ENCODE measurements at regions not wholly inside any gene's neighbourhood (a gene's known extent, or its start where the extent isn't known, plus 50 kb on each side); places are given as distances from the start of the nearest gene placed in this dataset.

DNA sequence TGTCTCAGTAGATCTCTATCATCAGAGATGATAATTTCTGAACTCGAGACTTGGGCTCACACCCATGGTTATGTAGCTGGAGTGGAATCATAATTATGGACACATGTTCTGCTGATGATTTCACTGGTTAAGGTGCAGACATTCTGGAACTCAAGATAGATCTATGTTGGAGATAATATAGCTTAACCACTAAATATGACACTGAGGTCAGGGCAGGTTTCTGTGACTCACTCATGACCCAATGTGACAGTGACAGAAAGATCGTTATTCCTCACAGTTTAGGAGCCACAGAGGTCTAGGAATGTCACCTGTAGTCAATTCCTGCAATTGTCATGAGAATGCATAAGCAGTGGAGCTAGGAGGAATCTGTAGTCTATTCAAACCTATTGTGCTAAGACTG, 828.6 kb downstream of the TRIB2 start:
- ATAC-seq (no peak), DNase-seq (no peak)
- Mint-ChIP-seq H3K27ac (no peak overlapping the region), H3K4me3 (no peak overlapping the region), H3K27me3 (ENCODE audit: low read depth) (no peaks in the 10 kb centered on the region), H3K9me3 (ENCODE audit: insufficient read depth) (no peaks in the 10 kb centered on the region), H3K36me3 (ENCODE audit: low read depth) (no peaks in the 10 kb centered on the region), H3K4me1 (ENCODE audit: low read depth) (no peaks in the 10 kb centered on the region)
- ChIA-PET POLR2A (no interaction called here), CTCF (no interaction called here)

DNA sequence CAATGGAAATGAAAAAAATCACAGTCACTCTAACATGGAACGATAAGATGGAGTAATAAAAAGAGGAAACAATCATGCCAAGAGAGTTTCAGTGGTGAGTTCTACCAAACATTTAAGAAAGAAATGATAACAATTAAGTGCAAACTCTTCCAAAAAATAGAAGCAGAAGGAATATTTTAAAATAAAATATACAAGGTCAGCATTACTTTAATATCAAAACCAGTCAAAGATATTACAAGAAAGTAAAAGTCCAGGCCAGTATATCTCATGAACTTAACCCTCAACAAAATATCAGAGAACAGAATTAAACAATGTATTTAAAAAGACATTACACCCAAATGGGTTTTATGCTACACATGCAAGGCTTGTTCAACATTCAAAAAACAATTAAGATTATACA, 829.4 kb downstream of the TRIB2 start:
- Mint-ChIP-seq H3K4me3 (no peak overlapping the region), H3K27ac (no peak overlapping the region), H3K36me3 (ENCODE audit: low read depth) (no peaks in the 10 kb centered on the region), H3K9me3 (ENCODE audit: insufficient read depth) (no peaks in the 10 kb centered on the region), H3K4me1 (ENCODE audit: low read depth) (no peaks in the 10 kb centered on the region), H3K27me3 (ENCODE audit: low read depth) (no peaks in the 10 kb centered on the region)
- ChIA-PET POLR2A (no interaction called here), CTCF (no interaction called here)
- no peak for DNase-seq
- no peak for ATAC-seq

DNA sequence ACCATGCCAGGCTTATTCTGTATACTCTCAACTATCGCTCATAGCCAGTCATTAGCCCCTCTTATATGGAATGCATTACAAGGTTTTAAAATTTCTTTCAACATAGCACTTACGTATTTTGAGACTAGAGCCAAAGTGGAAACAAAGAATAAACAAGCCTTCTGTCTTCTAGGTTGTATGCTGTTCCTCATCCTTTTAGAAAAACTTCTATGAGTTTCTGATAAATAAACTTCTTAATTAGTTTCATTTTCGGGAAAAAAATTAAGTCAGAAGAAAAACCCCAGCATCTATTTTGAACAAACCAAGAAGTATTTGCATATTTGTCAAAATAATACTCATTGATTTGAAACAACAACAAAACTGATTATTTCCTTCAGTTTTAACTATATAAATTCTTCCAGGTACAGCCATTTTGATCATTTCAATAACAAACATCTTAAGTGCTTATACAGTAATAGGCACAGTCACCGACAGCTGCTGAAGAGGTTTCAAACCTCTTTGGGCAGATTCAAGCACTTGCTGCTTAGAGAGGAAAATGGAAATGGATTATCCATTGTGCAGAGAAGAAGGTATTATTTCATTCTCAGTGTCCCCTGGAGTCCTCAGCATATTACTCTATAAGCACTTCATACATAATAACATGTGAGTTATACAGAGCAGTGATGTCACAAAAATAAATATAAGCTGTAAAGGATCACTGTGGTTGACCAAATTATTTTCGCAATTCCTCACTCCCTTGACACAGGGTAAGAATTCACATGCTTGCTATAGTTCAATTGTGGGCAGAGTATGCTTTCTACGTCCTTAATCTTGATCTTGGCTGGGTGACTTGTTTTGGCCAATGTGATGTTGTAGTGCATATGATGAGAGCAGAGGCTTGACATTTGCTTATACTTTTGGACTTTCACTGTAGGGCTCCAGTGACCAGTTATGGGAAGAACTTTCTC, 833.8 kb downstream of the TRIB2 start:
- POLR2A ChIA-PET: no interaction called here
- H3K27ac Mint-ChIP-seq: no peak overlapping the region

DNA sequence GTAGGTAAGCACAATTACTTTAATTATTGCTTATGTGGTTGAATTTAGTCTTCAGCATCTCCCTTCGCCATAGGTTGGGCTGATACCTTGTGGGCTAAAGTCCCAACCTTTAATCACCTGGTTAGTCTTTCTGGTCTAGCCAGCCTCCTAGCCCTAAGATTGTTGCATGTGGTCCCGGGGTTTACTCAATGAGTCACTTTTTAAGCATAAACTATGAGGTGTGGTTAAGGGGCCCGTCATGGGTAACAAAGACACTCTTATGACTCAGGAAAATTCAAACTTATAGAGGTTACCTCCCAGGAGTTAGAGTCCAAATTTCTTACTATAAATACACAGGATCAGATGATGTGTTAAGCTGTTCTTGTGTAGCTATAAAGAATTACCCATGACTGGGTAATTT, 841.6 kb downstream of the TRIB2 start:
- Mint-ChIP-seq H3K36me3 (ENCODE audit: low read depth) (no peaks in the 10 kb centered on the region), H3K4me3 (no peak overlapping the region), H3K4me1 (ENCODE audit: low read depth) (no peaks in the 10 kb centered on the region), H3K27me3 (ENCODE audit: low read depth) (no peaks in the 10 kb centered on the region), H3K27ac (no peak overlapping the region), H3K9me3 (ENCODE audit: insufficient read depth) (no peaks in the 10 kb centered on the region)
- ChIA-PET POLR2A (interaction anchor here (0.6 kb wide), 1 partner anchor 469 kb away, joined by 3 read pairs; no protein-coding TSS in a partner anchor), CTCF (no interaction called here)
- DNase-seq (no peak), ATAC-seq (no peak)

More for the DNA sequence above, 833.8 kb downstream of the TRIB2 start:
- Mint-ChIP-seq H3K9me3 (ENCODE audit: insufficient read depth) (no peaks in the 10 kb centered on the region), H3K4me1 (ENCODE audit: low read depth) (no peaks in the 10 kb centered on the region), H3K4me3 (no peak overlapping the region), H3K36me3 (ENCODE audit: low read depth) (no peaks in the 10 kb centered on the region), H3K27me3 (ENCODE audit: low read depth) (no peaks in the 10 kb centered on the region)
- CTCF ChIA-PET: no interaction called here
- ATAC-seq (no peak), DNase-seq (no peak)

DNA sequence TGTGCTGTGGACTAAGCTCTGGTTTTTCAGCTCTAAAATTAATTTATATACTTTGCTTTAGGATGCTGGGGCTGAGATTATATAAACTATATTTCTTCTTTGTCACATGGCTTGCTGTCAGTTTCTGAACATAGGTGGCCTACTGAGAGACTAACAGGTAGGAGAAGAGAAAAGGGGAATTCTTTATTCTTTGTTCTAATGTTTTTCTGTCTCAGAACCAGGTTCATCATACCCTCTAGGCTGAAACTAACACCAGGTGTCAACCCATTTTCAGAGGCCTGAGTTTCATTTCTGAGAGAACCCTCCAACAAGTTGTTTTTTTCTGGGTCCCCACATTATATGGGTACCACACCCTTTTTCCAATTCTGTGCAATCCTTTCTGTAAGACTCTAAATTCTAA, 843.6 kb downstream of the TRIB2 start:
- no peaks in the 10 kb centered on the region for H3K36me3 Mint-ChIP-seq (ENCODE audit: low read depth)
- H3K9me3 Mint-ChIP-seq (ENCODE audit: insufficient read depth): no peaks in the 10 kb centered on the region
- H3K4me1 Mint-ChIP-seq (ENCODE audit: low read depth): no peaks in the 10 kb centered on the region
- no peaks in the 10 kb centered on the region for H3K27me3 Mint-ChIP-seq (ENCODE audit: low read depth)
- no peak overlapping the region for H3K27ac Mint-ChIP-seq
- DNase-seq: no peak
- CTCF ChIA-PET: interaction anchor here (1.3 kb wide), 1 partner anchor 10 kb away, joined by 3 read pairs; no protein-coding TSS in a partner anchor
- no peak for ATAC-seq
- H3K4me3 Mint-ChIP-seq: no peak overlapping the region
- POLR2A ChIA-PET: no interaction called here

DNA sequence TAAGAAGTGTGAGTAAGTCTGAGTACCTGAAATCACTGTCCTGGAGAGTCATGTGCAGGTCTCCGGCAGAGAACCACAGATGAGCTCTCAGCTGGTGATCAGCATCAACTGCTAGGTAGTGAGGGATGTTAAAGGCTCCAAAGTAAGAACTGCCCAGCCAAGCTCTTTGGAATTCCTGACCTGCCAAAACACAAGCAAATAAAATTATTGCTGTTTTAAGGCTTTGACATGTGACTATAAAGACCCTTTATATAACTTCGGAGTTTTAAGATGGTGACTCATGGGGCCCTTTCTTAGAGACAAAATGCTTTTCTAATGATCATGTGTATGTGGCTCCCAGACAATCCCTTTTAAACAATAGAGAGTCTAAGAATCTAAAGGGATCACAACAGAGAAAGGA, 855.7 kb downstream of the TRIB2 start:
- H3K4me3 Mint-ChIP-seq: no peak overlapping the region
- peaks cover 3% of the 10 kb centered on the region for H3K9me3 Mint-ChIP-seq (ENCODE audit: insufficient read depth)
- ATAC-seq: no peak
- H3K27me3 Mint-ChIP-seq (ENCODE audit: low read depth): no peaks in the 10 kb centered on the region
- H3K27ac Mint-ChIP-seq: no peak overlapping the region
- ChIA-PET POLR2A (no interaction called here), CTCF (no interaction called here)
- no peaks in the 10 kb centered on the region for H3K36me3 Mint-ChIP-seq (ENCODE audit: low read depth)
- DNase-seq: no peak
- H3K4me1 Mint-ChIP-seq (ENCODE audit: low read depth): no peaks in the 10 kb centered on the region

DNA sequence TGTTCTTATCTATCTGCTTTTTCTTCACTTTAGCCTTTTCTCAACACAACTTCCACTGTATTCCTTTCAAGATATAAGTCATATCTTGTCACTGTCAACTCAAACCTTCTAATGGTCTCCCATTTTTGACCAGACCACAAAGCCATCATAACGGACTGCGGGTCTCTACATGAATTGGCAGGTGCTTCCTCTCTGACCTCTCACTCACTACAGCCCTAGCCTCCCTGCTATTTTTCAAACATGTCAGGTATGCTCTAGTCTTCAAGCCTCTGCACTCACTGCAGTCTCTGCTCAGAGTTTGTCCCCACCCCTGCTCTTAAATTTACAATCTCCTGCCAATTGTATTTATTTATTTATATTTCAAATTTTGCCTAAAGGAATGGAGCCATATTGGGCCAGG, 858.1 kb downstream of the TRIB2 start:
- Mint-ChIP-seq H3K27me3 (ENCODE audit: low read depth) (no peaks in the 10 kb centered on the region), H3K36me3 (ENCODE audit: low read depth) (no peaks in the 10 kb centered on the region), H3K27ac (no peak overlapping the region), H3K4me1 (ENCODE audit: low read depth) (no peaks in the 10 kb centered on the region), H3K4me3 (no peak overlapping the region), H3K9me3 (ENCODE audit: insufficient read depth) (no peaks in the 10 kb centered on the region)
- CTCF ChIA-PET: no interaction called here
- no peak for DNase-seq
- no peak for ATAC-seq
- POLR2A ChIA-PET: no interaction called here

DNA sequence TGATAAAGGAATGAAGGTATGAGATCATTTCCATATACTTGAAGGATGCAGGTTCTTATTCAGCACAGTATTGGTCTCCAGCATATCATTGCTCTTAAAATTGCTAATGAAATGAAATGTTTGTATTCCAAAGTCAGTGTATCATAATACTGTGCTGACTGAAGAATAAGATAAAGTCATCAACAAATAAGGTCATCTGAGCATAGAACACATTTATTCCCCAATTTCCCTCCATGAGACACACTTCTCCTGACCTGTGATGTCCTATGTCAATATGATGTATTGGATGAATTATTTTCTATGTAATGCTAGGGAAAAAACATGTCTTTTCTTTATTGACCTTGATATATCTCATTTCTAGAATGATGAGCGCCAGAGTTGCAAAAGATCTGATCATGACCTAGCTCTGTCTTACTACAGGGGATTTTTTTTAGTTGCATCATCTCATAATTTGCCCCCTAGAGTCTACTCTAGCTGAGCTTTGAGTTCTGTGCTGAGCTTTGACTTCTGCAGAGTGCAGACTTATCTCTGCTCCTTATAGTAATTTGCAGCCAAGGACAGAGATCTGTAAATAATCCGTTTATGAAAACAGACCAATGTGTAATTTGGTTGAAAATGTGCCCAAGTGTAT, 859.8 kb downstream of the TRIB2 start:
- H3K4me1 Mint-ChIP-seq (ENCODE audit: low read depth): no peaks in the 10 kb centered on the region
- H3K27ac Mint-ChIP-seq: no peak overlapping the region
- no peaks in the 10 kb centered on the region for H3K9me3 Mint-ChIP-seq (ENCODE audit: insufficient read depth)
- H3K36me3 Mint-ChIP-seq (ENCODE audit: low read depth): no peaks in the 10 kb centered on the region
- no peaks in the 10 kb centered on the region for H3K27me3 Mint-ChIP-seq (ENCODE audit: low read depth)
- no peak for DNase-seq
- ChIA-PET POLR2A (no interaction called here), CTCF (no interaction called here)
- no peak for ATAC-seq
- H3K4me3 Mint-ChIP-seq: no peak overlapping the region

DNA sequence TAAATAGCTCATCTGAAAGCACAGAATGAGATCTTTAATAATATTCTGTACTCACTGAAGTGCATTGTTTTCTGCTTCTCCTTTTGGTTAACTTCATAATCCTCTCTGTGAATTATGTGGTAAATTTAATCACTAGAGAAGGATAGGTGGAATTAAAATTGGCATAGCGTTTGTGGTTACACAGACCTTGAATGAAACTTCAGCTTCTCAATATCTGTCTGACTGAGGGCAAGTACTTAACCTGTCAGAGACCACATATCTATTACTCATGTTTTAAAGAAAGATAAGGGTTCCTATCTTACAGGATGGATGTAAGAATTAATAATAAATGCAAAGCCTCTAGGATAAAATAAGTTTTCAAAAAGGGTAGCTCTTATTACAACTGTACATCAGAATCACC, 861.8 kb downstream of the TRIB2 start:
- ATAC-seq: no peak
- H3K36me3 Mint-ChIP-seq (ENCODE audit: low read depth): no peaks in the 10 kb centered on the region

DNA sequence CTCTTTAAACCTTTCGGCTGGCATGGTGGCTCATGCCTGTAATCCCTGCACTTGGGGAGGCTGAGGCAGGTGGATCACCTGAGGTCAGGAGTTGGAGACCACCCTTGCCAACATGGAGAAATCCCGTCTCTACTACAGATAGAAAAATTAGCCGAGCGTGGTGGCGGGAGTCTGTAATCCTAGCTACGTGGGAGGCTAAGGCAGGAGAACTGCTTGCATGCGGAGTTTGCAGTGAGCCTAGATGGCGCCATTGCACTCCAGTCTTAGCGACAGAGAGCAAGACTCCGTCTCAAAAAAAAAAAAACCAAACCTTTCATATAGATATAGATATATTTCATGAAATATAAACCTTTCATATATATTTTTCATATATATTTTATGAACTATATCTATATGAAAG, 864.7 kb downstream of the TRIB2 start:
- POLR2A ChIA-PET: no interaction called here
- CTCF ChIA-PET: no interaction called here
- ATAC-seq: no peak
- Mint-ChIP-seq H3K4me1 (ENCODE audit: low read depth) (no peaks in the 10 kb centered on the region), H3K9me3 (ENCODE audit: insufficient read depth) (no peaks in the 10 kb centered on the region), H3K27ac (no peak overlapping the region), H3K27me3 (ENCODE audit: low read depth) (no peaks in the 10 kb centered on the region), H3K36me3 (ENCODE audit: low read depth) (no peaks in the 10 kb centered on the region), H3K4me3 (no peak overlapping the region)
- no peak for DNase-seq

More for the DNA sequence above, 861.8 kb downstream of the TRIB2 start:
- H3K4me3 Mint-ChIP-seq: no peak overlapping the region
- H3K9me3 Mint-ChIP-seq (ENCODE audit: insufficient read depth): no peaks in the 10 kb centered on the region
- POLR2A ChIA-PET: no interaction called here
- H3K27ac Mint-ChIP-seq: no peak overlapping the region
- DNase-seq: no peak
- H3K27me3 Mint-ChIP-seq (ENCODE audit: low read depth): no peaks in the 10 kb centered on the region
- H3K4me1 Mint-ChIP-seq (ENCODE audit: low read depth): no peaks in the 10 kb centered on the region
- CTCF ChIA-PET: no interaction called here

DNA sequence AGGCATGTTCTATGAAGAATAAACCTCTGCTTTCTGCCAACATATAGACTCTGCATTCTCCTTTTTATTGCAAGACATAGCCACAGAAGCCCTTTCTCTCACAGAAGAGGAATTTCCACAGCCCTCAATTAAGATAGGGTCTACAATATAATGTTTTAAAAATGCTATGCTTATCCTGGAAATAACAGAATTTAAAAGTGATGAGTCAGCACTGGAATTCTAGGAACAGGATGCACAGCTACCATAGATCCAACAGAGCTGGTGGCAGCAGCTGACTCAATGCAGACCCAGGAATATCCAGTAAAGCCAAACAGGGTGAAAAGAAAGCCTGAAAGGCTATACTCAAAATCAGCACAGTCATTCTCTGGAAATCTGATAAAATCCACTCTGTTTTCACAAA, 866.9 kb downstream of the TRIB2 start:
- no peak overlapping the region for H3K27ac Mint-ChIP-seq
- CTCF ChIA-PET: interaction anchor here (1.1 kb wide), 1 partner anchor 13 kb away, joined by 3 read pairs; no protein-coding TSS in a partner anchor

DNA sequence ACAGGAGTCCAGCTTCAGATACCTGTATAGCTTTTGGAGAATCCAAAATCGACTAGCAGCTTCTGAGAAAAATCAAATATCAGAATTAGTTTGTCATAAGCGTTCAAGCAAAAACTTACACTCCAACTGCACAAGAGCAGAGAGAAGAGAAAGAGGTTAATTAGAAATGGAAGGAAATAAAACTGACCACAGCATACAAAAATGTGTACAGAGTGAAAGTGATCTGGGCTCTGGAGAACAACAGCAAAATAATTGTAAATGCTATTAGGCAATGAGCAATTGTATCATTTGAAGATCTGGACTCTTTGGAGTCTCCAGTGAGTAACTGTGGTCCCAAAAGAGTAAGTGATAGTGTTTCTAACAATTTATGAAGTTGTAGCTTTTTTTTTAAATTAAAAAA, 867.3 kb downstream of the TRIB2 start:
- POLR2A ChIA-PET: no interaction called here
- no peak for ATAC-seq
- Mint-ChIP-seq H3K36me3 (ENCODE audit: low read depth) (no peaks in the 10 kb centered on the region), H3K9me3 (ENCODE audit: insufficient read depth) (no peaks in the 10 kb centered on the region), H3K4me1 (ENCODE audit: low read depth) (no peaks in the 10 kb centered on the region), H3K27me3 (ENCODE audit: low read depth) (no peaks in the 10 kb centered on the region), H3K4me3 (no peak overlapping the region), H3K27ac (no peak overlapping the region)
- CTCF ChIA-PET: interaction anchor here (1.1 kb wide), 1 partner anchor 13 kb away, joined by 3 read pairs; no protein-coding TSS in a partner anchor
- DNase-seq: no peak

More for the DNA sequence above, 866.9 kb downstream of the TRIB2 start:
- Mint-ChIP-seq H3K27me3 (ENCODE audit: low read depth) (no peaks in the 10 kb centered on the region), H3K36me3 (ENCODE audit: low read depth) (no peaks in the 10 kb centered on the region), H3K4me3 (no peak overlapping the region), H3K4me1 (ENCODE audit: low read depth) (no peaks in the 10 kb centered on the region), H3K9me3 (ENCODE audit: insufficient read depth) (no peaks in the 10 kb centered on the region)
- POLR2A ChIA-PET: no interaction called here
- no peak for ATAC-seq
- no peak for DNase-seq

Measured in activated CD8-positive, alpha-beta T cell treated with anti-CD3 and anti-CD28 coated beads, Interleukin-2, amount 10 ng/mL, durations not matched to agents 7 days and 5 days (primary cell).